Medulla oblongata (tissue), 1 donor: ENCODE measurements at regions not wholly inside any gene's neighbourhood (a gene's known extent, or its start where the extent isn't known, plus 50 kb on each side); places are given as distances from the start of the nearest gene placed in this dataset.

Experiments used
- DNase-seq: peaks from one replicate; pipeline ENCODE4 v3.0.0-alpha.2; 2015; ENCODE audit errors: extremely low spot score

DNA sequence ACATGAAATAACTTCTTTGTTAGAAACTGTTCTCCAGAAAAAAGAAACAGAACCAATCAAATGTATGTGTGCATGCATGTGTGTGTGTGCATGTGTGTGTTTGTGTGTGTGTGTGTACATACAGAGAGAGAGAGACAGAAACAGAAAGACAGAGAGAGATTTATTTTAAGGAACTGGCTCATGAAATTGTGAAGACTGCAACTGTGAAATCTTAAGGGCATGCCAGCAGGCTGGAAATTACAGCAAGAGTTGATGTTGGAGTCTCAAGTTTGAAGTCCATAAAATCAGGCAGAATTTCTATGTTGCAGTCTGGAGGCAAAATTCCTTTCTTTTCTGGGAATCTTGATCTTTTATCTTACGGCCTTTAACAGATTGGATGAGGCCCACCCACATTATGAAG, 168.9 kb upstream of the CDH20 start:
- no peak for DNase-seq

DNA sequence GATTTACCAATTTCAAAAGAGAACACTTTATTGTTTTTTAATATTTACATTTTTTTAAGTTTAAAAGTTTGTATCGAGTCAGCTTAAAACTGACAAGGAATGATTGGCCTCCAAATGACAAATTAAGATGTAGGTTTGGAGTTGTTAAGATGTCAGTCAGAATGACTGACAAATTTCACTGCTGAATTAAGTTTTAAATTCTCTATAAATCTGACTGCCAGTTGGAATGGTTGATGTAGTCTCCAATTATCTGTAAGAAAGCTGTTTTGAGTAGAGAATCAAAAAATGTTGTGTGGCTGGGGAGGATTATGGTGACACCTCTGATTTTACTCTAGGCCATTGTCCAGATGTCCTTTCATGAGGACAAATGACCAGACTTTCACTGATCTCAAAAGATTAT, 165.3 kb upstream of the CDH20 start:
- DNase-seq = no peak

- DNase-seq = no peak
Measured at GRCh38 chr18:61169386-61169785, 163.8 kb upstream of the CDH20 start.

- no peak for DNase-seq
Measured at GRCh38 chr18:61172624-61173023, 160.6 kb upstream of the CDH20 start.

- DNase-seq = no peak
Measured at GRCh38 chr18:61173554-61173953, 159.7 kb upstream of the CDH20 start.

GRCh38 chr18:61183798-61184197, 149.4 kb upstream of the CDH20 start:
- no peak for DNase-seq

DNA sequence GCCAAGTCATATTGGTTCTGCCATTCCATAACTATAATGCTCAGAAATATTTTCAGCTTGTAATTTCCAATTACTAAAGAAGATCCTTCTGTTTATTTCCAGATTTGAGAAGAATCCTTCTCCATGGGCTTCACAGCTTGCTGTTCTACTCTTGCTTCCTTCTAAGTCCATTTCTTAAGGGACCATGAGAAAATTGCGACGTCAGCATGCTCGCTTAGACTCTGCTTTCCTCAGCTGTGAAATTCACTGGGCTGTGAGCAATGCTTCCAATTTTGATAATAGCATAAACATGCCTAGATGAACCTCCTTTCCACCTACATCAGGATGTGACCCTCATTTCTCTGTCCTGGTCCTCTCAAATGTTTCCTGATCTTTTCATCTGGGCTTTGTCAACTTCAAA, 145.3 kb upstream of the CDH20 start:
- no peak for DNase-seq

DNA sequence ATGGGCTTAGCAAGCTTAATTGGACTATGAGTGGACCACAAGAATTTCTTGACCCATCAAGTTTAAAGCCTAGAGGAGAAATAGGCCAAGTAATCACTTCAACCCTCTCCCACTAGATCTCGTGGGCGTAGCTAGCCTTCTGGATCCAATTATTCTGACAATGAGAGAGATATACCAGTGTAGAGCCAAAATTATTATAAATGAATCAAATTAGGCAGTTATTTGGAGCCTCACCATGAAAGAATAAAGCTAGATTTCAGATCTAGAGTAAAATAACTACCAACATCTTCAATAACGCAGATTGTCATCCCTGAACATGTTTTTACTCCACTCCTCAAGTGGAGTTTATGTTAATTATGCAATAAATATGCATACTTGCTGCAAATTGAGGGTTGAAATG, 143.9 kb upstream of the CDH20 start:
- DNase-seq = no peak

GRCh38 chr18:61194726-61195125, 138.5 kb upstream of the CDH20 start:
- no peak for DNase-seq

DNA sequence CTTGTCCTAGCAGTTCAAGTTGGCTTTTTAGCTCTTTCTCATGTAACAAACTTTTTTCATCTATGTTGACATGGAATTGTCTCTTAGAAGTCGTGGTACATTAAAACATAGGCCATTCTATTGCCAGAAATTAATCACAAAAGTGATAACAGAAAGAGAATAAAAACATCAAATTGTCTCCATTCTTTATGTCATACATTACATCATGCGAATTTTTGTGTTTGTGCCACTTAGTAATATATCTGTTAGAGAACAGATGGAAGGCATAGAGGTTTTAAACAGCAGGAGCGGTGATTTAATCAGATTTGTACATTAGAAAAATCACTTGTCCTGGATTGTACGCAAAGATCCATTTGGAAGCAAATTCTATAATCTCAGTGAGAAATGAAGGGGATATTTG, 136.5 kb upstream of the CDH20 start:
- no peak for DNase-seq

DNA sequence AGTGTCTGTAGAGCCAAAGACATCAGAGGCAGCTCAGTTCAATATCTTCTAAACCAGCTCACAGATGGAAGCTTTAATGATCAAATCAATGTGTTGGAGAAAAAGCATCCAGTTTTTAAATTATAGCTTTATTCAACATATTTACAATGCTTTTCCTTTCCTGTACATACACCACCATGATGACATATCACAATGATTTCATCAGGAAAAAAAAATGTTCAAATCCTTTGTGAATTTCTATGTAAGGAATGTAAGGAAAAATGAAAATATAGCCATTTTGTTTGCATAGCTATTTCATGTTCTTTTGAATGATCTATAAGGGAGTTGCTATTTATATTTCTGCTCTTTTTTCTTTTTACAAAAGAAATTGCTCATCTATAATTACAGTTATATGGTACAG, 134.7 kb upstream of the CDH20 start:
- DNase-seq = no peak

DNA sequence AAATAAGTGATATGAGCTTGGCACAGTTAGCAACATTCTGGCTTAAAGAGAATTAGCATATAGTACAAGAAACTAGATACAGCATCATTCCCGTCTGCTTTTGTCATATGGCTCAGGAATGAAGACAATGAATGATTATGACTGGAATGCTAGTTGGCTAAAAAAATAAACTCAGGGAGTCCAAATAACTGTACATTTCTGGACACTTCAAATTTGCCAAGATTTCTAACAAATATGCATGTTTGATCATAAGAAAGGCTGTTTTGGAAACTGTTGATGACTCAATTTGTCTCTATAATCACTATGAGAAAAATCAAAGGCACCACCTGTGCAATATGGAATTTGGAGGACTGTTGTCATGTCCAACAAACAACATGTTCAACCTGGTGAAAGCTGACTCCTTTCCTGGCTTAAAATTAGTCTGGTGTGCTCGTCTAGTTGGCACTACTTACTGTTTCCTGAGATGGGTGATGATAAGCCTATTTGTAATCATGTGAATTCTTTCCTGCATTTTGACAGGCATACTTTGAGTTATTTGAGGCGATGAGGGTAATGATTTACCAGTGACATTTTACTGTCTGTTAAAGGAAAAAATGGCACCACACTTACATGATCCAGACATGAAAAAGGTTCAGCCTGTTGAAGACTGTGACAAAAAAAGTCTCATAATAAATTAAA, 133.9 kb upstream of the CDH20 start:
- DNase-seq = no peak

DNA sequence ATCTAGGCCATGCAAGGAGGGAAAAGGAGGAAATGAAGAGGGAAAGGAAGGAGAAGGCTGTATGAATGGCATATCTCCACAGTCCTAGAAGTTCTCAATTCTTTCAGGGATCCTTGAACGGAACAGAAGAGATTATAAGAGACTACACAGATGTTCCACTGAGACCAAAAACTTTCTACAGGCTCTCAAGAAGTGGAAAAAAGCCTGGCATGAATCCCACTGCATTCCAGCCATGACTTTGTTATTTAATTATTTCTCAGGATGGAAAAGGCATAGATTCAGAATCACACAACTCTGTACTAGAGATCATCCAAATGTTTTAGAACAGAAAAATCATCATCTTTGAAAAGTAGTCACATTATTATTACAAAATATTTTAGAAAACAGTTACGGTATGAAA, 131.7 kb upstream of the CDH20 start:
- no peak for DNase-seq

DNA sequence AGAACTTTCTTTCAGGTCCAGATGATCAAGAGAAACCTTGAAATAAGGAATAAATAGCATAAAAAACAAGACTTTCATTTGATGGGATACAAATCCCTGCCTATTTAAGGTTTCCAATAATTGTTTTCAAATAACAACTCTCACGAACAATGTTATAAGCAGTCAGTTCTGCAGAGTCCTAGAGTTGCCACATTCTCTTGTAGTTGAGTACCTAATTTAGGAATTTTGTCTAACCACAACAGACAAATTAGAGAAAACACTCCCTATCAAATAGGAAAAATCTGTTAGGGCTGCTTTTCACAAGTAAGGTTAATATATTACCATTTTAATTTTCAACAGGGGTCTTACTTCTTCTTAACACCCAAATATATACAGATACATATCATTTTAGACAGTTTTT, 130.1 kb upstream of the CDH20 start:
- DNase-seq = no peak

DNA sequence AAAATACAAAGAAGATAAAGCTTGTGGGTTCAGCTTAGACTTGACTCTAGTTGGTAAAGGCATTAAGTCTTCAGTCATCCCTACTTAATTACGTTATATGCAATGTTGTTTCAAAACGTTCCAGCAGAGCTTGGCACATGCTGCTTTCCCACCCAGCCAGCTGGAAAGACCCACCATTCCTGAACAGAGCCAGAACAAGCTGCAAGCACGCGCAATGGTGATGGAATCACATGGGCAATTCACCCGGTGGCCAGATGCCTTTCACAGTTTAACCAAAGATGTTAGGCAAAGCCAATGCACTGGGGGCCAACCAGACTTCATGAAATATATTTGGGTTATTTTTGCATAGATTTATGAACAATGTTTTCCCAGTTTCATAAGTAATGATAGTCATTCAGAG, 123.4 kb upstream of the CDH20 start:
- no peak for DNase-seq

DNA sequence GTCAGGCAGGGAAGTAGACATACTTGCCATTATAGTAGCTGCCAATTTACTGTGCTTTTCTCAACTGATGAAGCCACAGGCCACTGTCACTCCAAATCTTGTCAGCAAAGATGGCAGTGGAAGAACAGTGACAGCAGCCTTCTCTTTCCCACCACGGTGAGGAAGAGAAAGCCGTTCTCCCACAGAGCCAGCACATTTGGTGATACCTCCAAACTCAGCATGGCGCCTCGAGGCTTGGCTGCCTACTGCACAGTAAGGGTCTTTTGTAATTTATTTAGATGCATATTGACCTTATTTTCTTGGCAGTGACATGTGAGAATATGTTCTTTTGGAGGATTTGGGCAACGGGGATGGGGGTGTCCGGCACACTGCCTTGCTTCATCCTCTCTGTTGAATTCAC, 117.2 kb upstream of the CDH20 start:
- no peak for DNase-seq

- DNase-seq = no peak
Measured at GRCh38 chr18:61222206-61222605, 111.0 kb upstream of the CDH20 start.

DNA sequence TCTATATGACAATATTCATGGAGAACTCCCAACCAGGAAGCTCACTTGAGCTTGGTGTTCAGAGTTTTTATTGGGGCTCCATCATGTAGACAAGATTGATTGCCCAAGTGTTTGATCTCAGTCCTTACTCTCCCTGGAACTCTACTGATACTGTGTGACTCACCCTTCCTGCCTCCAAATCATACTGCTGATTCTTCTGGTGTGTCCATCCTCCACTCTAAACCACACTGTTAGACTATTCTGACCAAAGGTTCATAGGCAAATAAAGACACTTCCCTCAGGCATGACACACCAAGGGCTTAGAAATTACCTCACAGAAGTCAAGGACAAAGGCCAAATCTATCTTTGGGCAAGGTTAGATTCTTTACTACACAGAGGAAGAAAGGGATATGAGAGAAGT, 107.9 kb upstream of the CDH20 start:
- DNase-seq = no peak

DNA sequence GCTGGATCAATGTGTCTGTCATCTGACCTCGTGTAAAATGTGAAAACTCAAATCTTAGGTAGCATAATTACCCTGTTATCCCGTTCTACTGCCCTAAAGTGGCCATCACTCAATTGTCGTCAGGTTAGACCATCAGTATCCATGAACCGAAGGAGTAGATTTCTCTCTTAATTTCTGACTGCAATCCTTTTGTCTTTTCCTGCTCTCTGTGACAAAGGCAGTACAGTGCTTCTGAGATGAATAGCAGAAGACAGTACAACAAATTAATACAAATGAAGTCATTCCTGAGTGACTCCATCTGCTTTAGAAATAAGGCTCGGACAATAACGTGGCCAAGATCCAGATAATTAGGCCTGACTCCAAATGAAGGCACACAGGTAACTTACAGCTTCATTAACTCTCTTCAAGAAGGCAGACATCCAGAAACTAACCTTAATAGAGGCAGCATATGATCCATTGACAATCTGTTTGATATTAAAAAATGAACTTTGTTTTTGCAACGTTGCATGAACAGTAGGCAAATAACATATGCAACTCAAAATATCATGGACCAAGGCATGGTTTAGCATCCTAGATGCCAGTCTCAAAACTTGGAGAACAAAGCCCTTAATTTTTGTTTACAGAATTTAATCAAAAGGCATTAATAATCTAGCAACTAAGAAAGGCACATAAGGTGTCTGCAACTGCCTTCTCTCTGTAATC, 96.7 kb upstream of the CDH20 start:
- DNase-seq = no peak

DNA sequence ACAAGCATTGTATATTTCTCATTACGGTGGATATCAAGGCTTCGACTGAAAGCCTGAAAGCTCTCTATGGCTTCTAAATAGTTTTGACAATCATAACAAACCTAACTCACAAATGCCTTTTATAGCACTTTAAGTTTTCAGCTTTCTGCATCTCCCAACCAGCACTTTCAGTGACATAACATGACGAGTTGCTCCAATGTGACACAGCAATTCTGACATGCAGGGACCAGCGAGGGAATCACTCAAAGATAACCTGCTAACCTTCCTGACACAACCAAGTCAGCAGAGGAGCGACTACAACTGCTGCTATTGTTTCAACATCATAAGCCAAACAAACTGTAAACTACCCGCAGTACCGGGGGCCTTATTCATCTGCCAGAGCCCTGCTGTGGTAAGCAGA, 95.7 kb upstream of the CDH20 start:
- no peak for DNase-seq

GRCh38 chr18:61239051-61239450, 94.2 kb upstream of the CDH20 start:
- DNase-seq = no peak

DNA sequence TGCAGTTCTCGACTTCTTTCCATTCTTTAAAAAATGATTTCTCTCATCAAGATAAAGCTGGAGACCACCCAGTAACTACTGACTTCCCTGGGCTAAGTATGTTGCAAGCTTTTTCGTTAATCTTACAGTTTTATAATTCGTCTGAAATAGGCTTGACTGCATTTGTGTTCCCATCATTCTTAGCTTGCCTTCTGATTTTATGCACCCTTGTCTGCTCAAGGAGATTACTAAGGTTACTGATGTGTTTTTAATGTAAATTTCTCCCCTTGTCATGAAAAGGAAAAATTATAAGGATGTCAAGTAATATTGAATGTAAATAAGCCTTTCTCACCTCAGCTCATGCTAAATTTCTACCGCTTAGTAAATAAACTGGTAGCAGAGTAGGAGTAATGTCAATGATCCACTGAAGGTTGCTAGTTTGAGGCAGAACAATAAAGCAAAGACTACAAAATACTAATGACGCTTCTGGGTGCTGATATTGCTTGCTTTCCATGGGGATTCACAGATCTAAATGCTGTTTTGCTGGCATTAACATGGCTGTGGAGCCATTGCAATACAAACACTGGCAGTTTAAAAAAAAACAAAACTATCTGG, 91.9 kb upstream of the CDH20 start:
- DNase-seq = no peak

DNA sequence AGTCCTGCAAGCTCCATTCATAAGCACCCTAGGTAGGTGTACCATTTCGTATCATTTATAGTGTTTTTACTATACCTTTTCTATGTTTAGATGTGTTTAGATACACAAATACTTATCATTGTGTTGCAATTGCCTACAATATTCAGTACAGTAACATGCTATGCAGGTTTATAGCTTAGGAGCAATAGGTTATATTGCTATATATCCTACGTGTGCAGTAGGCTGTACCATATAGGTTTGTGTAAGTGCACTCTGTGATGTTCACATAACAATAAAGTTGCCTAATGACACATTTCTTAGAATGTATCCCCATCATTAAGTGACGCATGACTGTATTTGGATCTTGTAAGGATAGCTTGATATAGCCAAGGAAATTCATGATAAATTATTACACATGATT, 88.6 kb upstream of the CDH20 start:
- DNase-seq = no peak
